GM21723 (cell line): ENCODE measurements at regions not wholly inside any gene's neighbourhood (a gene's known extent, or its start where the extent isn't known, plus 50 kb on each side); places are given as distances from the start of the nearest gene placed in this dataset.

ENCODE experiments used
- ATAC-seq: cut with Tn5 transposase; IDR thresholded peaks from one replicate; pipeline ENCODE4 v1.9.1; 2021; ENCODE audit warnings: mild to moderate bottlenecking, moderate library complexity; ENCODE audit not compliant: unreplicated experiment

- ATAC-seq, result no peak
Observed at GRCh38 chrX:39736216-39737211, 361.2 kb downstream of the BCOR start.

DNA sequence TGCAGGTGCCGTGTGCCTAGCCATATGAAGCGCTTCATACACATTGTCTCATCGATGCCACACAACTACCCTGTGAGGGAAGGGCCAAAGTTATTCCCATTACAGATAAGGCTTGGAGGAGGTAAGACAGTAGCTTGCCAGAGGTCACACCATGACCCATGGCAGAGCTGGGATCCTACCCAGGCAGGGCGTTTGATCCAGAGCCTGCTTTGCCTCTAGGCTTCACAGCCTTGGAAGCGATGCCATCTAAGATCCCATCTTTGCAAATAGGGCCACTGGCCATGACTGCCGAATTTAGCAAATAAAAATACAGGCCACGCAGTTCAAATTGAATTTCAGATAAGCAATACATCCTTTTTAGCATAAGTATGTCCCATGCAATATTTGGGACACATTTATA, 358.2 kb downstream of the BCOR start:
- ATAC-seq, result no peak

DNA sequence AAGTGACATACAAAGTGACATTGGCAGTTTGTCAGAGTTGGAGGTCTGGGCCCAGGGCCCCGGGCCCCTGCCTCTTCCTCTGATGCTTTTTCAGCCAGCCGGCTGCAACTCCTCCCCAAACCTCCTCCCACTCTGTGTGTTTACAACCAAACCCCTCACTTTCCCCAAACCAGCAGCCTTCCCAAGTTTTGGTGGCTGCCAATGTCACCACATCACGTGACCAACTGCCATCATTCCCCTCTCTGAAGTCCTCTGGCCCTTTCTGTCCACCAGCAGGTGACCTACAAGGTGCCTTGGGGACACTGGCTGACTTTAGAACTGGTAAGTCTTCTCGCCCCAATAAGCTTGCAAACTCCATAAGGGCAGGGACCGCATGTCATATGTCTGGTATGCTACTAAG, 357.7 kb downstream of the BCOR start:
- no peak for ATAC-seq

DNA sequence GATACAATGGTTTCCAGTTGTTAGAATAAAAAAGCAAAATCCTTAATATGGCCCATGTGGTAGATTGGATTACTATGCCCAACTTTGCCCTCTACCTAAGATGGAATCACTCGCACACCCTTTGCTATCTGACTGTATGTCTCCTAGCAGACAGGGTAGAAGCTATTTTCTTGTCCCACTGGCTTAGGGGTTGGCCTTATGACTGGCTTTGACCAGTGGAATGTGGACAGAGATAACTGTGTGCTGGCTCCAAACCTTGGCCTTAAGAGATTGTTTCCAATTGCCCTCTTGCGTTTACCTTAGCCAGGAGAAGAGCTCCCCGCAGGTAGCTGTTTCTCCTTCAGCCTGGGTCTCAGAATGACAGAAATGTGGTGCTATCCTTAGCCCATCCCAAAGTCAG, 355.9 kb downstream of the BCOR start:
- ATAC-seq, result no peak

- ATAC-seq, result no peak
Observed at GRCh38 chrX:39745818-39746217, 351.9 kb downstream of the BCOR start.

GRCh38 chrX:39749135-39749534, 348.6 kb downstream of the BCOR start:
- ATAC-seq, result no peak

GRCh38 chrX:39749728-39750127, 348.0 kb downstream of the BCOR start:
- no peak for ATAC-seq

GRCh38 chrX:39750256-39750790, 347.4 kb downstream of the BCOR start:
- no peak for ATAC-seq

- no peak for ATAC-seq
Observed at GRCh38 chrX:39750848-39751247, 346.9 kb downstream of the BCOR start.

- no peak for ATAC-seq
Observed at GRCh38 chrX:39752815-39753214, 344.9 kb downstream of the BCOR start.

GRCh38 chrX:39753293-39753996, 344.3 kb downstream of the BCOR start:
- ATAC-seq, result no peak

DNA sequence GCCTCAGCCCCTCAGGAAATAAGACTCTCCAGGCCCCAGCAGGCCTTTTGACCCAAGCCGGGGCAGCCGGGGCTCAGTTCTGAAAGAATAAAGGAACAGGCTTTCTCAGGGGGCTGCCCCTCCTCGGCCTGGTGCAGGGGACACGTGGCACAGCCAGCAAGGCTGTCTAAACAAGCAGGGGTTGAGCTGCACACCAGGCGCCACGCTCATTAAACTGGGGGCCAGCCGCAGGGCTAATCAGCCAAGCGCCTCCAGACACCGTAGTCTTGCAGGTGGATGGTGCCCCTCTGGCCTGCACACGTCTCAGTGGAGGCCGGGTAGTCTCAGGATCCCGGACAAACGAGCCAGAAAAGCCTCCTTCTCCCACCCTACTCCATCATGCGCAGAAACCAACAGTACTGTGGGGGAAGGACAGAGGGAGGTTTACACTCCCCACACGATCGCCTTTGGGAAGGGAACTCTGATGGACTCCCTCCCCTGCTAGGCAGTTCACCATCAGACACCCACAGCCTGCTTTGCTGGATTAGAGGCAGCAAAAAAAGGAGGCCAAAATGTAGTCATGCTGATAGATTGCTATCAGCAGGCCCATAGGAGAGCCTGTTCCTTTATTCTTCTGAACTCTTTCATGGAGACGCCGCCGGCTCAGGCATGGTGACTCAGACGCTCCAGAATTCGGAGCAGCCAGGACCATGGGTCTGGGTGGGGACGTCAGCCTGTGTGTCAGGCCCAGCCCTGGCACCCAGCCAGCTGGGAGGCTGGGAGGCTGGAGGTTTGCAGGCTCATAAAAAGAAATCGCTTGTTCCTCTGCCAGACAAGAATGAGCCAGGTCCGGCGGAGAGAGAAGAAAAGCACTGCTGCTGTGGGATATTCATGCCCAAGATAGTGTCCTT, 342.4 kb downstream of the BCOR start:
- no peak for ATAC-seq

DNA sequence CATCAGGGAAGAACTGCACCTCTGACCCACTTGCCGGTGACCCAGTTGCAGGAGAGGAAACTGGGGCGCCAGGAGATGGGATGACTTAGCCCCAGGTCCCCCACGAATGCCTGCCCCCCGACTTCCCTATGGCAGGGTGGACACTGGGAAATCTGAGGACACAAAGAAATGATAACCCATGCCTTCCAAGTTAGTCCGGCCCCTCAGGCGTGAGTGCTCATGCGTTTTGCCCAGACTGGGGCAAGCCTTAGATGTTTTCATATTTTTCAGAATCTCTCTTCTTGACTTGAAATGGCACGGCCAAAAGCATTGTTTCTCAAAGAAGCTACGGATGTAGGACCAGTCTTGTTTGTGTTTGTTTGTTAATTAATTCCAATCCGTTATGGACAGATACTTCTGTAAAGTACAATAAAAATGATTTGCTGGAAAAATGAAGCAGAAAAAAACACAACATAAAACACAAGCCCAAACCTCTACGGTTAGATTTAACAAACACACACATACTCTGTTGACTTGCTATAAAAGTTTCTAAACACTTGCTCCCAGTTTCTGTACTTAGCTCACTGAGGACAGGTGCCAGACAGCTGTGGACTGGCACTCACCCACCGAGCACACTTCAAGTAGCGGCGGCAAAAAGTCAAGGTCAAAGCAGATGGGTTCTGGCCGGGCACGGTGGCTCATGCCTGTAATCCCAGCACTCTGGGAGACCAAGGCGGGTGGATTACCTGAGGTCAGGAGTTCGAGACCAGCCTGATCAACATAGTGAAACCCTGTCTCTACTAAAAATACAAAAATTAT, 341.5 kb downstream of the BCOR start:
- ATAC-seq, result no peak

DNA sequence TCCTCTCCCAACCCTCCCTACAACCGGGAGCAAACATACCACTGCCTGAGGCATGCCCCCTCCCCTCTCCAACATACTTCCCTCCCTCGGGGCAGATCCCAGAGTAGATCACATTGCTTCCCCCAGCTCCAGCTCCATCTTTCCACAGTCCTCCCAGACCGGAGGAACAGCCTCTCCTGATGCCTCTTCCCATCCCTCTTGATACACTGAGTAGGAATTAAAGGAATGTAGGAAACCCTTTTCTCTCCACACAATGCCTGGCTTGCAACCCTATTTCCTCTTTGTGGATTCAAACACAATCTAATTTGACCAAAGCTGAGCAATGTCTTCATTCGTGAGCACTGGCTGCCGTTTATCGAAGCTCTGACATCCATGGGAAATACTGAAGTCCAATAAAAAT, 339.8 kb downstream of the BCOR start:
- no peak for ATAC-seq

- no peak for ATAC-seq
Observed at GRCh38 chrX:39758791-39759525, 338.8 kb downstream of the BCOR start.

DNA sequence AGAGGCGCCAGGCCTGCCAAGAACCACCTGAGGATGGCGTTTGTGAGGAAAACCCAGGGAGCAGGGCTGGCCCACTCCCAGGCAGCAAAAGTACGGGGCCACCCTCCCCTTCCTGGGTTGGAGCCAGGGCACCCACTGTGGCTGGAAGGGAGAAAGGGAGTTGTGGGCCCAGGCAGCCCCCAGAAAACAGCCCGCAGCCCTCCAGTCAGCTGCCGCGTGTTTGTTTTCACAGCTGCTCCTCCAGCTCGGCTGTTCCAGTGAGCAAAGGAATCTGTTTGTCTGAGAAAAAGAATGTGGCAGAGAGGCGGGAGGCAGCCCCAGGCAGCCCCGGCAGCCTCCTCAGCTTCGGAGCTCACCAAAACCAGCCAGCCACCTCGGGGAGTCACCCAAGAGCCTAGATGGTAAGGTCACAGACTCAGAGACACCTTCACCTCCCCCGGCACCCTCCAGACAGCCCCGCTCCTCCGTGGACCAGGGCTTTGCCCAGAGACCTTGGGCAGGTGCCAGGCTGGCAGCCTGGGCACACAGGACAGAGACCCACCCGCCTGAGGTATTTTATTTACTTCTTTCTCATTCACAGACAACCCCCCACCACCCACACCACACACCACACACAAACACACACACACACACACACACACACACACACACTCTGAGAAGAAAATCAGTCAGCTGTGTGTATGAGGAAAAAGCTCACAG, 338.1 kb downstream of the BCOR start:
- no peak for ATAC-seq

- ATAC-seq, result no peak
Observed at GRCh38 chrX:39760930-39761329, 336.8 kb downstream of the BCOR start.

DNA sequence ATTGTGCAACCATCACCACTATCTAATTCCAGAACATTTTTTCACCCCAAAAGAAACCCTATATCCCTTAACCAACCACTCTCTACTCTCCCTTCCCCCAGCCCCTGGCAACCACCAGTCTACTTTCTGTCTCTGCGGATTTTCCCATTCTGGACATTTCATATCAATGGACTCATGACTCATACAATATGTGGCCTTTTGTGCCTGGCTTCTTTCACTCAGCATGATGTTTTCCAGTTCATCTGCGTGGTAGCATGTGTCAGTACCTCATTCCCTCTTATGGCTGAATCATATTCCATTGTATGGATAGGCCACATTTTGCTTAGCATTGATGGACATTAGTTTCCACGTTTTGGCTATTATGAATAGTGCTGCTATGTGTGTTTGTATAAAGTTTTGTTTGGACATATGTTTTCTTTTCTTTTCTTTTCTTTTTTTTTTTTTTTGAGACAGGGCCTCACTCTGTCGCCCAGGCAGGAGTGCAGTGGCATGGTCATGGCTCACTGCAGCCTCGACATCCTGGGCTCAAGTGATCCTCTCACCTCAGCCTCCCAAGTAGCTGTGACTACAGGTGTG, 335.4 kb downstream of the BCOR start:
- no peak for ATAC-seq
